ENCODE measurements at regions not wholly inside any gene's neighbourhood (a gene's known extent, or its start where the extent isn't known, plus 50 kb on each side); places are given as distances from the start of the nearest gene placed in this dataset.

DNA sequence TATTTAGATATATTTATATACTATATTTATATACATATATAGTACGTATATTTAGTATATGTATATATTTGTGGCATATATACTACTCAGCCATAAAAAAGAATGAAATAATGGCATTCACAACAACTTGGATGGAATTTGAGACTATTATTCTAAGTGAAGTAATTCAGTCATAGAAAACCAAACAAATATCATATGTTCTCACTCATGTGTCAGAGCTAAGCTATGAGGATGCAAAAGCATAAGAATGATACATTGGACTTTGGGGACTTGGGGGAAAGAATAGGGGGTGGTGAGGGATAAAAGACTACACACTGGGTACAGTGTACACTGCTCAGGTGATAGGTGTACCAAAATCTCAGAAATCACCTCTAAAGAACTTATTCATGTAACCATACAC is 1015.7 kb downstream of the EFNB2 start:
- TF ChIP-seq, protein P1, sequence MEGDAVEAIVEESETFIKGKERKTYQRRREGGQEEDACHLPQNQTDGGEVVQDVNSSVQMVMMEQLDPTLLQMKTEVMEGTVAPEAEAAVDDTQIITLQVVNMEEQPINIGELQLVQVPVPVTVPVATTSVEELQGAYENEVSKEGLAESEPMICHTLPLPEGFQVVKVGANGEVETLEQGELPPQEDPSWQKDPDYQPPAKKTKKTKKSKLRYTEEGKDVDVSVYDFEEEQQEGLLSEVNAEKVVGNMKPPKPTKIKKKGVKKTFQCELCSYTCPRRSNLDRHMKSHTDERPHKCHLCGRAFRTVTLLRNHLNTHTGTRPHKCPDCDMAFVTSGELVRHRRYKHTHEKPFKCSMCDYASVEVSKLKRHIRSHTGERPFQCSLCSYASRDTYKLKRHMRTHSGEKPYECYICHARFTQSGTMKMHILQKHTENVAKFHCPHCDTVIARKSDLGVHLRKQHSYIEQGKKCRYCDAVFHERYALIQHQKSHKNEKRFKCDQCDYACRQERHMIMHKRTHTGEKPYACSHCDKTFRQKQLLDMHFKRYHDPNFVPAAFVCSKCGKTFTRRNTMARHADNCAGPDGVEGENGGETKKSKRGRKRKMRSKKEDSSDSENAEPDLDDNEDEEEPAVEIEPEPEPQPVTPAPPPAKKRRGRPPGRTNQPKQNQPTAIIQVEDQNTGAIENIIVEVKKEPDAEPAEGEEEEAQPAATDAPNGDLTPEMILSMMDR (IDR thresholded peaks at IDR 0.05; ENCODE audit: insufficient read depth, low read length, severe bottlenecking): no peak
- no peaks in the 10 kb centered on the region for H3K36me3 ChIP-seq (ENCODE audit: control insufficient read depth, insufficient read depth, low read length)
- no peak overlapping the region for H3K4me3 ChIP-seq (ENCODE audit: low read depth, low read length)
- DNase-seq (ENCODE audit: low read depth): peak; percentile 22
- no peaks in the 10 kb centered on the region for H3K27me3 ChIP-seq (ENCODE audit: control insufficient read depth, insufficient read depth, low read length)
- FAIRE-seq: no peak

DNA sequence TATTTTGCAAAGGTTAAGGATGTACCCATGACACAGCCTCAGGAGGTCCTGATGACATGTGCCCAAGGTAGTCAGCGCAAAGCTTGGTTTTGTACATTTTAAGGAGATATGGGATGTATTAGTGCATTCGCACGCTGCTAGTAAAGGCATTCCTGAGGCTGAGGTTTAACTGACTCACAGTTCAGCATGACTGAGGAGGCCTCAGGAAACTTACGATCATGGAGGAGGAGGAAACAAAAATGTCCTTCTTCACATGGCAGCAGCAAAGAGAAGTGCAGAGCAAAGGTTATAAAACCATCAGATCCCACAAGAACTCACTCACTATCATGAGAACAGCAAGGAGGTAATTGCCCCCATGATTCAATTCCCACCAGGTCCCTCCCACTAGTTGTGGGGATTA is 1017.4 kb downstream of the EFNB2 start:
- TF ChIP-seq, protein P1 (IDR thresholded peaks at IDR 0.05; ENCODE audit: insufficient read depth, low read length, severe bottlenecking): no peak
- Histone ChIP-seq H3K4me3 (ENCODE audit: low read depth, low read length) (no peak overlapping the region), H3K36me3 (ENCODE audit: control insufficient read depth, insufficient read depth, low read length) (no peaks in the 10 kb centered on the region), H3K27me3 (ENCODE audit: control insufficient read depth, insufficient read depth, low read length) (no peaks in the 10 kb centered on the region)
- DNase-seq (ENCODE audit: low read depth) (no peak), FAIRE-seq (no peak)

DNA sequence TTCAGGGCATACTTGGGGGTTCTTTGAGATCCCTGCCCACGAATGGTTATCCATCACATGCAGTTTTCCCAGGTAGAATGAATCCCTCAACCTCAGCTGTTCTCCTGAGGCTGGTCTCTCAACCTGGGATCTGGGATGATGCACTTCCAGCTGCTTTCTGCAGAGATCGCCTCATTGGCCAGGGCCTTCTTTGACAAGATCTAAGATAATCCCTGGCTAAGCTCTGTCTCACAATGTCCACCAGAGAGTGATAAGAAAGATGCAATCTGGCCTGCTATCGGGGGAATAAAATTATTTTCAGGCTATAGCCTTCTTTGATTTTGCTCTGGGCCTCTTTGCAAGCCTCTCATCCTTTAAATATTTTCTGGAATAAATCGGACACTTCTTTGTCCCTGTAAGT is 1021.1 kb downstream of the EFNB2 start:
- no peak for FAIRE-seq
- Histone ChIP-seq H3K4me3 (ENCODE audit: low read depth, low read length) (no peak overlapping the region), H3K36me3 (ENCODE audit: control insufficient read depth, insufficient read depth, low read length) (no peaks in the 10 kb centered on the region), H3K27me3 (ENCODE audit: control insufficient read depth, insufficient read depth, low read length) (no peaks in the 10 kb centered on the region)
- DNase-seq (ENCODE audit: low read depth): no peak
- TF ChIP-seq, protein P1 (IDR thresholded peaks at IDR 0.05; ENCODE audit: insufficient read depth, low read length, severe bottlenecking): no peak

DNA sequence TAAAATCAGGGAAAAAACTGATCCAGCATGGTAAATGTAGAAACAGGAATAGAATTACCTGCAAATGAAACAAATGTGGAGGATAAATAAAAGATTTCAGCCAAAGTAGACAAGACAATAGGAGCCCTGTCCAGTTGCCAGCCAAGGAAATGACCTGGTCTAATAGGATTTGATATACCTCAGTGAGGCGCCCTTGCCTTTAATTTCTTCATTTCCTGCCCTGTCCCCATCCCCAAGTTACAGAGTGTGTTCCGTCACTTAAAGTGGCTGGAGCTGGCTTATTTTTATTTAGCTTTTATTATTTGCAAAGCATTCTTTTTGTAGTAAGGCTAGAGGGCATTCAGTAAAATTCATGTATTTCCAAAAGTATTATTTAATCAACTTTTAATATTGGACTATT is 1022.0 kb downstream of the EFNB2 start:
- Histone ChIP-seq H3K27me3 (ENCODE audit: control insufficient read depth, insufficient read depth, low read length) (no peaks in the 10 kb centered on the region), H3K4me3 (ENCODE audit: low read depth, low read length) (no peak overlapping the region), H3K36me3 (ENCODE audit: control insufficient read depth, insufficient read depth, low read length) (no peaks in the 10 kb centered on the region)
- TF ChIP-seq, protein P1 (IDR thresholded peaks at IDR 0.05; ENCODE audit: insufficient read depth, low read length, severe bottlenecking): no peak
- DNase-seq (ENCODE audit: low read depth): no peak
- FAIRE-seq: no peak

DNA sequence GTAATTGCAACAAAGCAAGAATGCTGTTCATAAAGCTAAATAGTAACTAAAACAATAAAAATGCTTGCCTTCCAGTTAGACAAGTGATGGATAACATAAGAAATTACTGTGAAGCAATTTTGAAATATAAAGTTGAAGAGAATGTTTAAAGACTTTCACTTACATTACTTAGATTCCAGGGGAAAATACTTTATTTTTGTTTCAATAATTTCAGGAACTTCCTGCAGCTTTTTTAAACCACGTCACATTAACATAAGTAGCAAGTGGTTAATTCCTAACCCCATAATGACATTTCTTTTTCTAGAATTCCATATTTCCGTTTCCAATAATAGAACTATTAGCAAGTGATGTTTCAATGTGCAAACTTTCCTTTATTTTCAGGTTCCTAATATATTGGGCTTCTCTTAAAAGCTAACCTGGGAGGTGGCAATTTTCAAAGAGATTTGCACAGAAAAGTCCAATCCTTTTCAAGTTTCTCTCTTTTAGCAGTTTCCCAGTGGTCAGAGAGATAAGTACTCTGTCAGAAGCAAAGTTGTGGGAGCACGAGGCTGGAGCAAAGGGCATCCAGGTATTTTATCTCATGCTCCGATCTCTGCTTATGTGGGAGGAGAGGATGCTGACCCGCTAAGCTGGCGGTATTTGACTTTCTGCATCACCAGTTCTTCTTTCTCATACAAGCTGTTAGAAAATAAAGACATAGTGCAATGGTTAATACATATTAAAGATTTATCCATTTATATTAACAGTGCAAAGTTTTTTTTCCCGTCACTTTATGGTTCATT is 1025.3 kb downstream of the EFNB2 start:
- no peak for FAIRE-seq
- DNase-seq (ENCODE audit: low read depth): no peak
- TF ChIP-seq, protein P1 (IDR thresholded peaks at IDR 0.05; ENCODE audit: insufficient read depth, low read length, severe bottlenecking): no peak
- no peak overlapping the region for H3K4me3 ChIP-seq (ENCODE audit: low read depth, low read length)
- no peaks in the 10 kb centered on the region for H3K27me3 ChIP-seq (ENCODE audit: control insufficient read depth, insufficient read depth, low read length)
- no peaks in the 10 kb centered on the region for H3K36me3 ChIP-seq (ENCODE audit: control insufficient read depth, insufficient read depth, low read length)

DNA sequence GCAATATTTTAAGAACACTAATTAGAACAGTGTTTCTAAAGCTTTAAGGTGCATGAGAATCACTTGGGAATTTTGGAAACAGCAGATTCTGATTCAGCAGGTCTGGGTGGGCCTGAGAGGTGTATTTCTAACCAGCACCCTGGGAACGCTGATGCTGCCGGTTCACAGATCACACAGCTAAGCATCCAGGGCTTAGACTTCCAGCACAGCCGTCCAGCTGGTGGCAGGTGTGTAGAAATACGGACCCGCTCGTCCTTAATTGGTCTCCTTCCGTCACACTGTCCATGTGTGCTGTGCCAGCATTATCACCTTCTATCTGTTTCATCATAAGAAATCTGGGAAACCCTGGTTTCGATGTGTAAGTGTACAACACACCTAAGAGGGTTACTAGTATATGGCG is 1029.0 kb downstream of the EFNB2 start:
- Histone ChIP-seq H3K27me3 (ENCODE audit: control insufficient read depth, insufficient read depth, low read length) (no peaks in the 10 kb centered on the region), H3K4me3 (ENCODE audit: low read depth, low read length) (no peak overlapping the region), H3K36me3 (ENCODE audit: control insufficient read depth, insufficient read depth, low read length) (no peaks in the 10 kb centered on the region)
- TF ChIP-seq, protein P1 (IDR thresholded peaks at IDR 0.05; ENCODE audit: insufficient read depth, low read length, severe bottlenecking): no peak
- no peak for DNase-seq (ENCODE audit: low read depth)
- FAIRE-seq: no peak
